ENCODE measurements at regions not wholly inside any gene's neighbourhood (a gene's known extent, or its start where the extent isn't known, plus 50 kb on each side); places are given as distances from the start of the nearest gene placed in this dataset.

- TF ChIP-seq POLR2A (IDR thresholded peaks at IDR 0.05; ENCODE audit: low read depth, low read length) (no peak), POLR2AphosphoS5 (IDR thresholded peaks at IDR 0.05; ENCODE audit: low read length) (no peak), YY1 (IDR thresholded peaks at IDR 0.05; ENCODE audit: low read depth, low read length) (no peak), EP300 (IDR thresholded peaks at IDR 0.05; ENCODE audit: borderline replicate concordance in 1 of 2, control insufficient read depth in 1 of 2, low read depth in 2 of 2, low read length in 2 of 2) (no peak), BHLHE40 (IDR thresholded peaks at IDR 0.05; ENCODE audit: borderline replicate concordance in 1 of 2, low read depth in 2 of 2, low read length in 1 of 2) (no peak), FOXK2 (IDR thresholded peaks at IDR 0.05) (no peak), MXI1 (IDR thresholded peaks at IDR 0.05; ENCODE audit: low read depth, low read length) (no peak)
- TF ChIP-seq, protein P1, sequence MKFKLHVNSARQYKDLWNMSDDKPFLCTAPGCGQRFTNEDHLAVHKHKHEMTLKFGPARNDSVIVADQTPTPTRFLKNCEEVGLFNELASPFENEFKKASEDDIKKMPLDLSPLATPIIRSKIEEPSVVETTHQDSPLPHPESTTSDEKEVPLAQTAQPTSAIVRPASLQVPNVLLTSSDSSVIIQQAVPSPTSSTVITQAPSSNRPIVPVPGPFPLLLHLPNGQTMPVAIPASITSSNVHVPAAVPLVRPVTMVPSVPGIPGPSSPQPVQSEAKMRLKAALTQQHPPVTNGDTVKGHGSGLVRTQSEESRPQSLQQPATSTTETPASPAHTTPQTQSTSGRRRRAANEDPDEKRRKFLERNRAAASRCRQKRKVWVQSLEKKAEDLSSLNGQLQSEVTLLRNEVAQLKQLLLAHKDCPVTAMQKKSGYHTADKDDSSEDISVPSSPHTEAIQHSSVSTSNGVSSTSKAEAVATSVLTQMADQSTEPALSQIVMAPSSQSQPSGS (IDR thresholded peaks at IDR 0.05; ENCODE audit: low read length), result no peak
- TF ChIP-seq, protein P2, sequence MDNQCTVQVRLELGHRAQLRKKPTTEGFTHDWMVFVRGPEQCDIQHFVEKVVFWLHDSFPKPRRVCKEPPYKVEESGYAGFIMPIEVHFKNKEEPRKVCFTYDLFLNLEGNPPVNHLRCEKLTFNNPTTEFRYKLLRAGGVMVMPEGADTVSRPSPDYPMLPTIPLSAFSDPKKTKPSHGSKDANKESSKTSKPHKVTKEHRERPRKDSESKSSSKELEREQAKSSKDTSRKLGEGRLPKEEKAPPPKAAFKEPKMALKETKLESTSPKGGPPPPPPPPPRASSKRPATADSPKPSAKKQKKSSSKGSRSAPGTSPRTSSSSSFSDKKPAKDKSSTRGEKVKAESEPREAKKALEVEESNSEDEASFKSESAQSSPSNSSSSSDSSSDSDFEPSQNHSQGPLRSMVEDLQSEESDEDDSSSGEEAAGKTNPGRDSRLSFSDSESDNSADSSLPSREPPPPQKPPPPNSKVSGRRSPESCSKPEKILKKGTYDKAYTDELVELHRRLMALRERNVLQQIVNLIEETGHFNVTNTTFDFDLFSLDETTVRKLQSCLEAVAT (IDR thresholded peaks at IDR 0.05), result no peak
These were observed 152.3 kb downstream of the SMAD6 start for GRCh38 chr15:66854012-66854965.
